HepG2 (cell line): ENCODE measurements at regions not wholly inside any gene's neighbourhood (a gene's known extent, or its start where the extent isn't known, plus 50 kb on each side); places are given as distances from the start of the nearest gene placed in this dataset.

Source experiments
- BHLHE40 ChIP-seq: IDR thresholded peaks from 2 replicates; pipeline ENCODE4 v1.6.1; 2011; ENCODE audit warnings: low read length, improper control_type of control experiment
- GLI4 ChIP-seq: sonication (generic); formaldehyde crosslinking; IDR thresholded peaks from 2 replicates; pipeline ENCODE4 v1.5.1; 2020; ENCODE audit warnings: missing genetic modification reagents, mild to moderate bottlenecking, moderate library complexity, borderline replicate concordance
- KDM5B ChIP-seq: sonication (generic); formaldehyde crosslinking; IDR thresholded peaks from 2 replicates; pipeline ENCODE4 v1.4.0; 2020; ENCODE audit warnings: missing genetic modification reagents, mild to moderate bottlenecking, borderline replicate concordance
- NFIC ChIP-seq: IDR thresholded peaks from 2 replicates; pipeline ENCODE4 v1.6.1; 2012; ENCODE audit warnings: mild to moderate bottlenecking, low read length, inconsistent platforms
- NR3C1 ChIP-seq: sonication (generic); formaldehyde crosslinking; IDR thresholded peaks from 2 replicates; pipeline ENCODE4 v1.4.0; 2020; ENCODE audit warnings: missing genetic modification reagents
- TCF7 ChIP-seq: sonication (generic); IDR thresholded peaks from 2 replicates; pipeline ENCODE4 v1.6.1; 2016; ENCODE audit warnings: antibody characterized with exemption, low read depth
- ZNF12 ChIP-seq: sonication (generic); formaldehyde crosslinking; IDR thresholded peaks from 2 replicates; pipeline ENCODE4 v1.5.0; 2020; ENCODE audit warnings: missing genetic modification reagents
- ZNF235 ChIP-seq: sonication (generic); formaldehyde crosslinking; IDR thresholded peaks from 2 replicates; pipeline ENCODE4 v1.8.1; 2023; ENCODE audit warnings: mild to moderate bottlenecking, missing genetic modification reagents, borderline replicate concordance
- TF ChIP-seq, protein P1 (sequence below): sonication (generic); formaldehyde crosslinking; conservative IDR thresholded peaks from 2 replicates; pipeline ENCODE4 v1.4.0; 2020; ENCODE audit warnings: missing genetic modification reagents
- TF ChIP-seq, protein P2 (sequence below), 2 experiments: fragments of 450-650 bp in 1 of 2; sonication (generic) in 1 of 2; formaldehyde crosslinking; IDR thresholded peaks; 2 replicates each; pipeline versions ENCODE4 v1.5.0 to v1.8.0; 2020 to 2022; ENCODE audit warnings: mild to moderate bottlenecking in 1 of 2, missing genetic modification reagents in 1 of 2
- TF ChIP-seq, protein P3 (sequence below): sonication (generic); formaldehyde crosslinking; IDR thresholded peaks from 2 replicates; pipeline ENCODE4 v1.5.0; 2020; ENCODE audit warnings: missing genetic modification reagents

- TF ChIP-seq, protein P1, sequence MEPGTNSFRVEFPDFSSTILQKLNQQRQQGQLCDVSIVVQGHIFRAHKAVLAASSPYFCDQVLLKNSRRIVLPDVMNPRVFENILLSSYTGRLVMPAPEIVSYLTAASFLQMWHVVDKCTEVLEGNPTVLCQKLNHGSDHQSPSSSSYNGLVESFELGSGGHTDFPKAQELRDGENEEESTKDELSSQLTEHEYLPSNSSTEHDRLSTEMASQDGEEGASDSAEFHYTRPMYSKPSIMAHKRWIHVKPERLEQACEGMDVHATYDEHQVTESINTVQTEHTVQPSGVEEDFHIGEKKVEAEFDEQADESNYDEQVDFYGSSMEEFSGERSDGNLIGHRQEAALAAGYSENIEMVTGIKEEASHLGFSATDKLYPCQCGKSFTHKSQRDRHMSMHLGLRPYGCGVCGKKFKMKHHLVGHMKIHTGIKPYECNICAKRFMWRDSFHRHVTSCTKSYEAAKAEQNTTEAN (CRISPR knock-in tag): no peak
- TF ChIP-seq, protein P2, sequence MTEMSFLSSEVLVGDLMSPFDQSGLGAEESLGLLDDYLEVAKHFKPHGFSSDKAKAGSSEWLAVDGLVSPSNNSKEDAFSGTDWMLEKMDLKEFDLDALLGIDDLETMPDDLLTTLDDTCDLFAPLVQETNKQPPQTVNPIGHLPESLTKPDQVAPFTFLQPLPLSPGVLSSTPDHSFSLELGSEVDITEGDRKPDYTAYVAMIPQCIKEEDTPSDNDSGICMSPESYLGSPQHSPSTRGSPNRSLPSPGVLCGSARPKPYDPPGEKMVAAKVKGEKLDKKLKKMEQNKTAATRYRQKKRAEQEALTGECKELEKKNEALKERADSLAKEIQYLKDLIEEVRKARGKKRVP (CRISPR knock-in tag; IDR thresholded peaks at IDR 0.05): no peak
- no peak for TF ChIP-seq GLI4 (CRISPR knock-in tag)
- TF ChIP-seq BHLHE40: no peak
- TF ChIP-seq, protein P3, sequence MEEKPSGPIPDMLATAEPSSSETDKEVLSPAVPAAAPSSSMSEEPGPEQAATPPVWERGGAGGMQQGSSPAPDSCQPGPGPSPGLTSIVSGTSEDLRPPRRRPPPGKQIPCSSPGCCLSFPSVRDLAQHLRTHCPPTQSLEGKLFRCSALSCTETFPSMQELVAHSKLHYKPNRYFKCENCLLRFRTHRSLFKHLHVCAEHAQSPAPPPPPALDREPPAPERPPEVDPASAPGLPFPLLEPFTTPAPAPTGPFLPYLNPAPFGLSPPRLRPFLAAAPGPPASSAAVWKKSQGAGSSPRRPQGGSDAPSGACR (CRISPR knock-in tag): no peak
- TF ChIP-seq KDM5B (CRISPR knock-in tag): no peak
- TF ChIP-seq ZNF12 (CRISPR knock-in tag): no peak
- TF ChIP-seq NR3C1: no peak
- no peak for TF ChIP-seq TCF7
- TF ChIP-seq NFIC: no peak
- no peak for TF ChIP-seq ZNF235 (CRISPR knock-in tag)
These were observed 455.4 kb downstream of the NUP35 start for GRCh38 chr2:183579686-183580085.
